ENCODE measurements at regions not wholly inside any gene's neighbourhood (a gene's known extent, or its start where the extent isn't known, plus 50 kb on each side); places are given as distances from the start of the nearest gene placed in this dataset.

GRCh38 chr2:51994123-51994763, 962.3 kb upstream of the NRXN1 start:
- WGBS, 3 donors, result 73 to 85% (median 76%) methylated on average over 1 of the region's 1 CpG
- H3K4me1 ChIP-seq, result no peaks in the 10 kb centered on the region
- TF ChIP-seq, protein P1, sequence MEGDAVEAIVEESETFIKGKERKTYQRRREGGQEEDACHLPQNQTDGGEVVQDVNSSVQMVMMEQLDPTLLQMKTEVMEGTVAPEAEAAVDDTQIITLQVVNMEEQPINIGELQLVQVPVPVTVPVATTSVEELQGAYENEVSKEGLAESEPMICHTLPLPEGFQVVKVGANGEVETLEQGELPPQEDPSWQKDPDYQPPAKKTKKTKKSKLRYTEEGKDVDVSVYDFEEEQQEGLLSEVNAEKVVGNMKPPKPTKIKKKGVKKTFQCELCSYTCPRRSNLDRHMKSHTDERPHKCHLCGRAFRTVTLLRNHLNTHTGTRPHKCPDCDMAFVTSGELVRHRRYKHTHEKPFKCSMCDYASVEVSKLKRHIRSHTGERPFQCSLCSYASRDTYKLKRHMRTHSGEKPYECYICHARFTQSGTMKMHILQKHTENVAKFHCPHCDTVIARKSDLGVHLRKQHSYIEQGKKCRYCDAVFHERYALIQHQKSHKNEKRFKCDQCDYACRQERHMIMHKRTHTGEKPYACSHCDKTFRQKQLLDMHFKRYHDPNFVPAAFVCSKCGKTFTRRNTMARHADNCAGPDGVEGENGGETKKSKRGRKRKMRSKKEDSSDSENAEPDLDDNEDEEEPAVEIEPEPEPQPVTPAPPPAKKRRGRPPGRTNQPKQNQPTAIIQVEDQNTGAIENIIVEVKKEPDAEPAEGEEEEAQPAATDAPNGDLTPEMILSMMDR (IDR thresholded peaks at IDR 0.05), result no peak
- DNase-seq, result no peak
- no peaks in the 10 kb centered on the region for H3K9me3 ChIP-seq
- no peak for ATAC-seq
- intact Hi-C loops (cut with DNase I), result no loop called here
- H3K4me3 ChIP-seq, result no peak overlapping the region
- no peak overlapping the region for H3K27ac ChIP-seq
- H3K27me3 ChIP-seq (ENCODE audit: insufficient read depth in 3 of 3, low read length in 2 of 3), result no peaks in the 10 kb centered on the region
- H3K36me3 ChIP-seq (ENCODE audit: insufficient read depth in 1 of 2, low read depth in 1 of 2), result no peaks in the 10 kb centered on the region

- H3K4me3 ChIP-seq, result no peak overlapping the region
- H3K4me1 ChIP-seq, result no peaks in the 10 kb centered on the region
- ATAC-seq (no peak), DNase-seq (no peak)
- H3K36me3 ChIP-seq (ENCODE audit: insufficient read depth in 1 of 2, low read depth in 1 of 2), result no peaks in the 10 kb centered on the region
- H3K27ac ChIP-seq, result no peak overlapping the region
- intact Hi-C loops (cut with DNase I), result no loop called here
- H3K9me3 ChIP-seq, result no peaks in the 10 kb centered on the region
- TF ChIP-seq, protein P1 (IDR thresholded peaks at IDR 0.05), result no peak
- H3K27me3 ChIP-seq (ENCODE audit: insufficient read depth in 3 of 3, low read length in 2 of 3), result no peaks in the 10 kb centered on the region
These were observed 958.8 kb upstream of the NRXN1 start for GRCh38 chr2:51990684-51991083.

- Histone ChIP-seq H3K9me3 (no peaks in the 10 kb centered on the region), H3K27ac (no peak overlapping the region), H3K36me3 (ENCODE audit: insufficient read depth in 1 of 2, low read depth in 1 of 2) (no peaks in the 10 kb centered on the region), H3K4me3 (no peak overlapping the region), H3K4me1 (no peaks in the 10 kb centered on the region), H3K27me3 (ENCODE audit: insufficient read depth in 3 of 3, low read length in 2 of 3) (no peaks in the 10 kb centered on the region)
- TF ChIP-seq, protein P1 (IDR thresholded peaks at IDR 0.05), result no peak
- intact Hi-C loops (cut with DNase I), result no loop called here
- no peak for DNase-seq
- WGBS, 3 donors, result 82 to 84% (median 84%) methylated on average over 2 of the region's 2 CpGs
- ATAC-seq, result no peak
These were observed 954.2 kb upstream of the NRXN1 start for GRCh38 chr2:51986101-51986500.

DNA sequence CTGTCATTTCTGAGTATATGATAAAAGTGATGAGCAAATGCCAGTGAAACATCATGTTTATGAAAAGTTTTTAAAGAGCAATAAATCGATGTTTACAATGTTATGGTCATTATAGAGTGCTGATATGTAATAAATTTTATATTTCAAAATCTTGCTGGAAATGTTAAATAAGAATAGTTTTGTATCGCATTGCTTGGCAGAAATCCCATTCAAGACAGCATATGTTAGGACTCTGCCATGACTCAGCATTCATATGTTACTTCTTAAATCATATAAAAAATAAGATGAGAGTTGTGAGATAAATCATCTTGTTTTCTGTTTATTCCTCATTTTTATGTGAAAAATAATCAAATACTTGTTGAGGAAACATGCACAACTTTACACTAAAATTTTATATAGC, 949.9 kb upstream of the NRXN1 start:
- intact Hi-C loops (cut with DNase I), result no loop called here
- Histone ChIP-seq H3K4me3 (no peak overlapping the region), H3K4me1 (no peaks in the 10 kb centered on the region), H3K27me3 (ENCODE audit: insufficient read depth in 3 of 3, low read length in 2 of 3) (no peaks in the 10 kb centered on the region), H3K36me3 (ENCODE audit: insufficient read depth in 1 of 2, low read depth in 1 of 2) (no peaks in the 10 kb centered on the region), H3K27ac (no peak overlapping the region), H3K9me3 (no peaks in the 10 kb centered on the region)
- DNase-seq, result no peak
- ATAC-seq, result no peak
- TF ChIP-seq, protein P1 (IDR thresholded peaks at IDR 0.05), result no peak
- WGBS, 3 donors, result 47 to 64% (median 58%) methylated on average over 2 of the region's 2 CpGs

GRCh38 chr2:51976623-51977022, 944.7 kb upstream of the NRXN1 start:
- intact Hi-C loops (cut with DNase I), result no loop called here
- ATAC-seq (no peak), DNase-seq (no peak)
- Histone ChIP-seq H3K27me3 (ENCODE audit: insufficient read depth in 3 of 3, low read length in 2 of 3) (no peaks in the 10 kb centered on the region), H3K4me1 (no peaks in the 10 kb centered on the region), H3K4me3 (no peak overlapping the region), H3K36me3 (ENCODE audit: insufficient read depth in 1 of 2, low read depth in 1 of 2) (no peaks in the 10 kb centered on the region), H3K9me3 (no peaks in the 10 kb centered on the region), H3K27ac (no peak overlapping the region)
- TF ChIP-seq, protein P1 (IDR thresholded peaks at IDR 0.05), result no peak
- WGBS, 3 donors, result 64 to 68% (median 66%) methylated on average over 2 of the region's 2 CpGs

All from psoas muscle (tissue), 7 donors.